Kidney (tissue), 13 donors: ENCODE measurements at regions not wholly inside any gene's neighbourhood (a gene's known extent, or its start where the extent isn't known, plus 50 kb on each side); places are given as distances from the start of the nearest gene placed in this dataset.

Experiments used
- DNase-seq, 5 donors: peaks; one replicate each; pipeline ENCODE4 v3.0.0-alpha.2; 2013 to 2020
- FAIRE-seq: peaks from 2 replicates; lab custom pipeline; 2012; peaks lifted over from hg19 to GRCh38; lab: Jason Lieb, UNC
- H3K27ac ChIP-seq, 2 donors: one replicate each; pipeline ENCODE4 v1.7.0; 2013; ENCODE audit warnings: low read depth in 2 of 2, low read length in 2 of 2, inconsistent platforms in 1 of 2
- H3K27me3 ChIP-seq: one replicate; pipeline ENCODE4 v1.7.1; 2013; ENCODE audit warnings: low read length, inconsistent platforms; ENCODE audit not compliant: control insufficient read depth, insufficient read depth
- H3K36me3 ChIP-seq, 3 donors: one replicate each; pipeline versions ENCODE4 v1.7.0 to v1.7.1; 2013; ENCODE audit warnings: low read length in 3 of 3, control low read depth in 1 of 3, inconsistent platforms in 1 of 3; ENCODE audit not compliant: insufficient read depth in 3 of 3, control insufficient read depth in 2 of 3
- H3K4me1 ChIP-seq, 3 donors: one replicate each; pipeline versions ENCODE4 v1.7.0 to v1.7.1; 2013; ENCODE audit warnings: low read length in 3 of 3, inconsistent platforms in 1 of 3, low read depth in 1 of 3; ENCODE audit not compliant: control insufficient read depth in 2 of 3, insufficient read depth in 2 of 3
- H3K4me3 ChIP-seq, 3 donors: one replicate each; pipeline versions ENCODE4 v1.7.0 to v1.8.1; 2013; ENCODE audit warnings: low read length in 3 of 3, control low read depth in 1 of 3, inconsistent platforms in 1 of 3
- H3K9ac ChIP-seq, 3 donors: one replicate each; pipeline versions ENCODE4 v1.7.0 to v1.7.1; 2013; ENCODE audit warnings: low read length in 3 of 3, control low read depth in 1 of 3, inconsistent platforms in 1 of 3
- H3K9me3 ChIP-seq, 3 donors: one replicate each; pipeline versions ENCODE4 v1.7.0 to v1.7.1; 2013; ENCODE audit warnings: low read length in 3 of 3, control low read depth in 1 of 3, inconsistent platforms in 1 of 3; ENCODE audit not compliant: control insufficient read depth in 2 of 3, insufficient read depth in 1 of 3
- intact Hi-C: fragments of 100-400 bp; cut with DNase I; formaldehyde crosslinking; loops from one replicate; pipeline ENCODE4 v1.11.1; 2022
- TF ChIP-seq, protein P1 (sequence below): IDR thresholded peaks from 3 replicates; pipeline ENCODE4 v1.5.1; 2012; ENCODE audit warnings: mild to moderate bottlenecking, moderate library complexity, borderline replicate concordance; ENCODE audit not compliant: insufficient read depth; ENCODE audit errors: extremely low read depth
- donor health status: control.
- donor health status: control.
- donor health status: control.
- donor health status: control.
- donor health status: control.
- donor health status: DM: yes; HTN: yes; CAD: no.
- donor health status: Normal renal cell carcinoma (clear cell type).

DNA sequence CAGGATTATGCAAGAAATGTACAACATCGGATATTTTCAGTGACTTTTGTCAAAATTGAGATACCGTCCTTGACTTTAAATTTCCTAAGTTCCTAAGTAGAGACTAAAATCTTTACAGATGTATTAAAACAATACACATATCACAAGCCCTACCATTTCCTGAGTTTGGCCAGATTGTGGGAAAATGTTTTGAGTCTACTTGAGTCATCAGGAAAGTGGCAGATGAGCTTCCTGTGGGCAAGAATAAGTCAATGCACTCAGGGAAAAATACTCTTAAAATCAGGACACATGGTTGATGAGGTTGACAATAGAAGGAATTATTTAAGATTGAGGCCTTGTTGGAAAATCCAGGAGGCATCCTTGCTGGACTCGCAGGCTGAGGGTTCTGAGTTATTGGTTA, 162.5 kb downstream of the SNX10 start:
- Histone ChIP-seq H3K27ac (no peak overlapping the region), H3K36me3 (no peaks in the 10 kb centered on the region), H3K4me1 (no peaks in the 10 kb centered on the region), H3K4me3 (no peak overlapping the region), H3K27me3 (no peaks in the 10 kb centered on the region), H3K9me3 (no peaks in the 10 kb centered on the region), H3K9ac (no peak overlapping the region)
- TF ChIP-seq, protein P1, sequence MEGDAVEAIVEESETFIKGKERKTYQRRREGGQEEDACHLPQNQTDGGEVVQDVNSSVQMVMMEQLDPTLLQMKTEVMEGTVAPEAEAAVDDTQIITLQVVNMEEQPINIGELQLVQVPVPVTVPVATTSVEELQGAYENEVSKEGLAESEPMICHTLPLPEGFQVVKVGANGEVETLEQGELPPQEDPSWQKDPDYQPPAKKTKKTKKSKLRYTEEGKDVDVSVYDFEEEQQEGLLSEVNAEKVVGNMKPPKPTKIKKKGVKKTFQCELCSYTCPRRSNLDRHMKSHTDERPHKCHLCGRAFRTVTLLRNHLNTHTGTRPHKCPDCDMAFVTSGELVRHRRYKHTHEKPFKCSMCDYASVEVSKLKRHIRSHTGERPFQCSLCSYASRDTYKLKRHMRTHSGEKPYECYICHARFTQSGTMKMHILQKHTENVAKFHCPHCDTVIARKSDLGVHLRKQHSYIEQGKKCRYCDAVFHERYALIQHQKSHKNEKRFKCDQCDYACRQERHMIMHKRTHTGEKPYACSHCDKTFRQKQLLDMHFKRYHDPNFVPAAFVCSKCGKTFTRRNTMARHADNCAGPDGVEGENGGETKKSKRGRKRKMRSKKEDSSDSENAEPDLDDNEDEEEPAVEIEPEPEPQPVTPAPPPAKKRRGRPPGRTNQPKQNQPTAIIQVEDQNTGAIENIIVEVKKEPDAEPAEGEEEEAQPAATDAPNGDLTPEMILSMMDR = no peak
- intact Hi-C loops = no loop called here
- DNase-seq (no peak), FAIRE-seq (no peak)

DNA sequence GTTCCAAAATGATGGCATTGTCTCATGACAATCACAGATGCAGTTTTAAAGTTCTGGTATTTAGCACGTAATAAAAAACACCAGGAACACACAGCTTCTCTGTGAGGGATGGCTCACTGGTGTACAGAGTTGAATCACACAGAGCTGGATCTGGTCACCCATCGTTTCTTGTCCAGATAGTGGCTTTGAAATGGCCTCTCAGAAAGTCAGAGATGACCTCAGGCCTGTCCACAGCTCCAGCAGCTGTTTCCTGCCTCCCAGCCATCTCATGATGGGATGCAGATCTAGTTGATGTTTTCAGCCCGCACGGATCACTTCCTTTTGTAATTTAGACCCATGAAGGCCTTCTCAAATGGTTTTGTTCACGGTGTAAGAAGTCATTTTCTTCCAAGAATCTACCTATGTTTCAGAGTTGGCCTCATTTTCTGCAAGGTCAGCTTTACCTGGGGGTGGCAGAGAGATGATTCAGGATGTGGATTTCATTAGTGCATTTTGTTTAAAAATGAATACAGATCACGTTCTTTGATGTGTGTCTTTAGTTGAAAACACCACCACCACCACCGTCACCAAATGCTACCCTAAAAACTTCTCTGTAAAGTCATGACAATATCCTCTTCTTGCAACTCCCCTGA, 166.2 kb downstream of the SNX10 start:
- H3K9ac ChIP-seq = no peak overlapping the region
- intact Hi-C loops = no loop called here
- H3K36me3 ChIP-seq = no peaks in the 10 kb centered on the region
- no peak overlapping the region for H3K27ac ChIP-seq
- TF ChIP-seq, protein P1 = no peak
- H3K9me3 ChIP-seq = no peaks in the 10 kb centered on the region
- H3K27me3 ChIP-seq = no peaks in the 10 kb centered on the region
- H3K4me3 ChIP-seq = no peak overlapping the region
- DNase-seq = peak in 1 of 5 donors; percentile 46
- no peak for FAIRE-seq
- H3K4me1 ChIP-seq = no peaks in the 10 kb centered on the region

DNA sequence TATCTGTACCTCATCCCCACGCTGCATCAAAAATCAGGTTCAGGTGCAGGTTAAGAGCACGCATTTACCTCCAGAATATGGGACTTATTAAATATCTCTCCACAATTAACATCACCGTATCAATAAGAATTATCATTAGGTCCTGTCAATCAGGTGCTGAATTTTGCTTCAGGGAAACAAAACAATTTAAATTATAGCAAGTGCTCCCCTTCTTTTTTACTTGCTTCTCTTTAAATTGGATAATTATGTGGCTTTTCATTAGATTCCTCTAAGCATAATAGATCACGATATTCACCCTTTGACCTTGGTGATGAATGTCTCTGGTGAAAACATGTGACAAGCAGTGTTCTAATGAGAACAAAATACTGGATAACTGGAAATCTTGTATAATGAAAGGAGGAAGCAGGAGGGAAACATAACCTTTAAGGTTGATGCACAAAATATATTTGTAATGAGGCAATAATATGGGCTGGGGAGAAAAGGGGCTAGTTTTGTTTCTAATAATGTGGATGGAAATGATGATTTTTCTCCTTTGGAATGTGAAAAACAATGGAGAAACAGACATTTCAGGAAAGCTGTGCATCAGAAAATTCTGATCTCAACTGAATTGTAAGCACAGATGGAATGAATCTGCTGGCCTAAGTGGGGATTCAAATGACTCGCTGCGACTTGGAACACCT, 166.9 kb downstream of the SNX10 start:
- intact Hi-C loops = no loop called here
- no peaks in the 10 kb centered on the region for H3K27me3 ChIP-seq
- H3K4me1 ChIP-seq = no peaks in the 10 kb centered on the region
- FAIRE-seq (no peak), DNase-seq (no peak)
- no peak overlapping the region for H3K9ac ChIP-seq
- H3K4me3 ChIP-seq = no peak overlapping the region
- TF ChIP-seq, protein P1 = no peak
- H3K36me3 ChIP-seq = no peaks in the 10 kb centered on the region
- no peak overlapping the region for H3K27ac ChIP-seq
- H3K9me3 ChIP-seq = no peaks in the 10 kb centered on the region
